Memory B cell (primary cell): ENCODE measurements at regions not wholly inside any gene's neighbourhood (a gene's known extent, or its start where the extent isn't known, plus 50 kb on each side); places are given as distances from the start of the nearest gene placed in this dataset.
"Not testable (repeated sequence)": the region's sequence is repeated elsewhere in the genome, so short reads cannot be mapped to it uniquely, and the experiment has no call there.

Experiments used
- ATAC-seq: fragments of 150-1000 bp; cut with Tn5 transposase; 2 replicates; pipeline ENCODE4 v1.10.0; 2021; ENCODE audit warnings: low read depth, mild to moderate bottlenecking, moderate library complexity
- DNase-seq, 2 donors: peaks; one replicate each; pipeline ENCODE4 v3.0.0; 2022; ENCODE audit warnings: low spot score in 2 of 2
- H3K27ac Mint-ChIP-seq: one replicate; pipeline ENCODE4 v1.8.0; 2022; ENCODE audit warnings: mild to moderate bottlenecking, moderate library complexity, mixed read lengths
- H3K27me3 Mint-ChIP-seq: one replicate; pipeline ENCODE4 v1.8.0; 2022; ENCODE audit warnings: mixed read lengths
- H3K36me3 Mint-ChIP-seq: one replicate; pipeline ENCODE4 v1.8.0; 2022; ENCODE audit warnings: mild to moderate bottlenecking, mixed read lengths
- H3K4me1 Mint-ChIP-seq: one replicate; pipeline ENCODE4 v1.8.0; 2022; ENCODE audit warnings: mixed read lengths
- H3K4me3 Mint-ChIP-seq: one replicate; pipeline ENCODE4 v1.8.0; 2022; ENCODE audit warnings: mild to moderate bottlenecking, moderate library complexity, mixed read lengths
- H3K9me3 Mint-ChIP-seq: one replicate; pipeline ENCODE4 v1.8.0; 2022; ENCODE audit warnings: mixed read lengths

DNA sequence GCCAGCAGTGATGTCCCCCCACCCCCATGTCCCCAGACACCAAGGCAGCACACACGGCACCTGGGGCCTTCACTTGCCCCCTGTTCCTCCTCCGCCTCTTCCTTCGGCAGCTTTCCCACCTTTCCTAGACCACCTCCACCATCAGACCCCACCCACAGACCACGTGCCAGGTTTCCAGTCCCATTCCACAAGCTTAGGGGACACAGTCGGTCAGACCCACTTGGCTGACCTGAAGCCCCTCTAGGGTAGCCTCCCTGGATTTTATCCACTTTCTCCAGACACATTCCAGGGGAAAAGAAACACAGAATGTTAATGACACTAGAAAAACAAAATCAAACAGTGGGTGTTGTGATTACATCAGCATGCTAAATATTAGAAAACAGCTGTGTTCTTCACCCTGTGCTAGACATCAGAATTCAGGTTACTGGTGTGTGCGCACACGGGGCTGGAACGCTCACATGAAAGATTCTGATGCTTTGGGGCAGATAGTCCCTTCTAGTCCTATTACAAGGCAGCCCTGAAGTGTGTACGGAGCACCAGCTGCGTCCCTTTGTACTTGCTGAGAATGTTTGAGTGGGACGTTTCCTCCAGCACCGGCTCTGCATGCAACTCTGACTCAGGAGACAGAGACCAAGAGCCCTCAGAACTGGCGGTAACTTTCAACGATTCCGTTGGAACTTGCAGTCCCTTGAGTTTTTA lies 75.5 kb upstream of the PPP2R2D start:
- no peaks in the 10 kb centered on the region for H3K4me1 Mint-ChIP-seq
- no peak for DNase-seq
- H3K27ac Mint-ChIP-seq = no peak overlapping the region
- H3K36me3 Mint-ChIP-seq = no peaks in the 10 kb centered on the region
- peaks cover 4% of the 10 kb centered on the region for H3K27me3 Mint-ChIP-seq
- peaks cover 4% of the 10 kb centered on the region for H3K9me3 Mint-ChIP-seq
- ATAC-seq = no peak
- H3K4me3 Mint-ChIP-seq = no peak overlapping the region

DNA sequence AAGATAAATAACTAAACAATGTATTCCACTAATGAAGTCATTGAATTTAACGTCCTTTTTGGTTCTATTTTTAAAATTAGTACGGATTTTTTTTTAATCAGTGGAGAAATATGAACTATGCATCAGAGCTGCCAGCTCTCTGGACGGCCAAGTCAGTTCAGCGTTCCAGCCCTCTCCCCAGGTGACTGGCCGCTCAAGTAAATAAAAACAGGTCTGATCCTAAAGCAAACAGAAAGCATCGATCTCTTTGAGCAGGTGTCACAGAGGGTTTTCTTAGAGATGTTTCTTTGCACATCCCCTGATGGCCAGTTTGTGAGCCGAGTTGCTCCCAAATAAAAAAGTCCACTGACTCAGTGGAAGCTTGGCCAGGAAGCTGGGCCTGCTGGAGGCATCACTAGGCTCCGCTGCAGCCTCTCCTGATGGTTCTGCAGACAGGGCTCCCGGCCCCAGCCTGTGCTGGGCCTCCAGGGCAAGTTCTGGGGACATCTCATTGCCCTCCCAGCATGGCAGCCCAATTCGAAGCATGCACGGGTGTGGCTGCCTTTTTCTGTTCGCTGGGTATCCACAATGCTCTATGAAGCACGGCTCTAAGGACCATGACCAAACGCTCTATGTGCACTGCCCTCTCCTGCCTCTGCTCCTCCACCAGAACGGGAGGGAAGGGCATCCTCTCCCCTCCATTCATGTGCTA lies 74.7 kb upstream of the PPP2R2D start:
- ATAC-seq (no peak), DNase-seq (no peak)
- Mint-ChIP-seq H3K4me1 (no peaks in the 10 kb centered on the region), H3K4me3 (no peak overlapping the region), H3K27ac (no peak overlapping the region), H3K9me3 (peaks cover 4% of the 10 kb centered on the region), H3K36me3 (no peaks in the 10 kb centered on the region), H3K27me3 (peaks cover 4% of the 10 kb centered on the region)

DNA sequence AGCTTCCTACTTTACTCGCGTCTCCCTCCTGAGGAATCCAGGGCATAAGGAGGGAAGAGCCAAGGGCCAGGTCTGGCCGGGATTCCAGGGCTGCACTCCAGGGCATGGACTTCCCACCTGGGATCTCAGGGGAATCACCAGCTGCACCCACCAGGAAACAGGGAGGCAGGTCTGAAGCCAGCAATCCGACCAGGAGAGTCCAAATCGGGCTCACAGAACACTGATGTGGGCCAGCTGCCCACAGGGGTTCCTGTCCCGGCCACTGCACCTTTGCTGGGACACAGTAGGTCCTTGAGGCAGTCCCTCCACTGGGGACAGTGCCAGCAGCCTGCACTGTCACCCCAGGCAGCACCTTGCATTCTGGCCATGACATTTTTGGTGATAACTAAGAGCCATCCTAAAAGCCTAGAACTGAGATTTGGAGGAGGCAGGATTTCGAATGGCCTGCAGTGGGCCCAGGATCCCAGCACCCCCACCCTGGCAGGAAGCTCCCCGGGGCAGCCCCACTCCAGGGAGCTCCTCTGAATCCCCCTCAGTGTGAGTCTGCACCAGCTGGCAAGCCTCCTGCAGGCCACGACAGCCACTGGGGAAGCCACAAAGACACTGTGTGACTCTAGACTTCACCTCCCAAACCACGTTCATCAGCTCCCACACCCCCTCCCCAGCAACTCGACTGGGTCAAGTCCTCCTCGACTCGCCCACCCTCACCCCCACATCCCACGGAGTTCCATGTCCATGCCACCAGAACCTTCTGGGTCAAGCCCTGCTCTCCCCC lies 71.5 kb upstream of the PPP2R2D start:
- no peaks in the 10 kb centered on the region for H3K4me1 Mint-ChIP-seq
- no peak for ATAC-seq

DNA sequence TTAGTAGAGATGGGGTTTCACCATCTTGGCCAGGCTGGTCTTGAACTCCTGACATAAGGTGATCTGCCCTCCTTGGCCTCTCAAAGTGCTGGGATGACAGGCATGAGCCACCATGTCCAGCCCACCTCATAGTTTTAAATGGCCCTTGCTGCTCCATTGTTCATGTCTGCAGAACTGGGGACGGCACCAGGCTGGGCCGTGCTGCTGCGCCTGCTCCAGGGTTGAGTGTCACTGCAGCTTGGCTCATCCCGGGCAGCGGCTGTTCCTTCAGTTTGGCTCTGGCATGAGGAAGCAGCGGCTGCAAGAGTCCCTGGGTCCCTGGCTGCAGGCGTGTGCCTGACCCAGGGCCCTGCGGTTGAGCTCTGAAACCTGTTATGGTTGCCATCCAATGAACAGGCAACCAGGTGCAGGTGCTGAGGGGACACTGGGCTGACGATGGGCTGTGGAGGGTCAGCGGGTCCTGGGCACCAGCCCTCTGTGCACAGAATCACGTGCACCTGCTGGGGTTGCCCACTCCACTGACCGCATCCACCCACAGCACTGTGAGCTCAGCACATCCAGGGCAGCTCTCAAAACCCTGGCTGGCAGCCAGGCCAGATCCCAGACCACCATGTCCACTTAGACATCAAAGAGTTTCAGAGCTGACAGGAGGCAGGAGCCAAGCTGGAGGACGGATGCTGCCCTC lies 70.2 kb upstream of the PPP2R2D start:
- DNase-seq (no peak), ATAC-seq (no peak)
- Mint-ChIP-seq H3K36me3 (no peaks in the 10 kb centered on the region), H3K27ac (no peak overlapping the region), H3K4me1 (no peaks in the 10 kb centered on the region), H3K4me3 (no peak overlapping the region), H3K27me3 (peaks cover 10% of the 10 kb centered on the region), H3K9me3 (peaks cover 4% of the 10 kb centered on the region)

More for the DNA sequence above, 71.5 kb upstream of the PPP2R2D start:
- DNase-seq = no peak
- H3K36me3 Mint-ChIP-seq = no peaks in the 10 kb centered on the region
- peaks cover 4% of the 10 kb centered on the region for H3K9me3 Mint-ChIP-seq
- no peak overlapping the region for H3K27ac Mint-ChIP-seq
- peaks cover 10% of the 10 kb centered on the region for H3K27me3 Mint-ChIP-seq
- H3K4me3 Mint-ChIP-seq = no peak overlapping the region

DNA sequence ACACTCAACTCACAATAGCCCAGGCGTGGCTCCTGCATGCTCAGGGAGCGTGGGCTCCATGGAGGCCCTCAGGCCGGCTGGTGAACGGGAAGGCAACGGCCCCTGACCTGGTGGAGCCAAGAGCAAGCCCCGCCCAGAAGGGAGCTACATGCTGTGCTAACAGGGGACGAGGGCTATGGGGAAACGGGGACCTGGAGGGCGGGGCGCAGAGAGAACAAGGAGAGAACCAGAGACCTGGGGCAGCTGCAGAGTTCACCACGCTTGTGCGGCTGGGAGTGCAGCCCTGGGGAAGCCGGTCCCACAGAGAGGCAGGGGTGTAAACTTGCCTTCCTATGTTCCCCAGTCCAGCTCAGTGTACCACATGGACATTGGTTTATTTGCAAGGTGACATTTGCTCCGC lies 69.2 kb upstream of the PPP2R2D start:
- Mint-ChIP-seq H3K9me3 (peaks cover 4% of the 10 kb centered on the region), H3K36me3 (no peaks in the 10 kb centered on the region), H3K4me1 (no peaks in the 10 kb centered on the region), H3K27ac (no peak overlapping the region), H3K4me3 (no peak overlapping the region), H3K27me3 (peaks cover 10% of the 10 kb centered on the region)
- DNase-seq (no peak), ATAC-seq (no peak)

DNA sequence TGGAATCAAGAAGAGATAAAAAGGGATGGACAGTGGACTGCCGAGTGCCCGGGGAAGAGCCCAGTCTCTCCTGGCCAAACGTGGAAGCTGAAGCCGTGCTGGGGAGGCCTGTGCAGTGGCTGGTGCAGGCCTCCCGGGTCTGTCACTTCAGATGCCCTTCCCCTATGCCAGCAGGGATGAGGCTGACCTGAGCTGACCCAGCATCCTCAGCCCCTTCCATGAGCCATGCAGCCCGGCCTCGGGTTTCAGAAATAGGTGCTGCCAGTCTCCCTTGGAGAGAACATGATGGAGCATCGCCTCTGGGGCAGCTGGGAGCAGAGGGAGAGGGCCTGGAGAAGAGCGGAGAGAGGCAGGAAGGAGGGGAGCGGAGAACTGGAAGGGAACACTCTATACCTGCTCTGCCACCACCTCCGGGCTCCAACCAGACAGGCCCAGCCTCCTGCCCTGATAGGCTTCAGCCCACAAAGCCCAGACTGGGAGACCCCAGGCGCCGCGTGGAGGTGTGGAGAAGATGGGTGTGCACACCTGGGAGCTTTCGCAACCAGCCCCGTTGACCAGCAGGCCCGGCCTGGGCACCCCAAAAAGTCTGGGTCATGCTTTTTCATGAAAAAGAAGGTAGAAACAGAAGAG lies 68.6 kb upstream of the PPP2R2D start:
- no peaks in the 10 kb centered on the region for H3K4me1 Mint-ChIP-seq
- no peak overlapping the region for H3K27ac Mint-ChIP-seq
- H3K9me3 Mint-ChIP-seq = peaks cover 4% of the 10 kb centered on the region
- H3K27me3 Mint-ChIP-seq = peaks cover 10% of the 10 kb centered on the region
- DNase-seq = no peak
- H3K36me3 Mint-ChIP-seq = no peaks in the 10 kb centered on the region
- no peak overlapping the region for H3K4me3 Mint-ChIP-seq
- ATAC-seq = no peak

DNA sequence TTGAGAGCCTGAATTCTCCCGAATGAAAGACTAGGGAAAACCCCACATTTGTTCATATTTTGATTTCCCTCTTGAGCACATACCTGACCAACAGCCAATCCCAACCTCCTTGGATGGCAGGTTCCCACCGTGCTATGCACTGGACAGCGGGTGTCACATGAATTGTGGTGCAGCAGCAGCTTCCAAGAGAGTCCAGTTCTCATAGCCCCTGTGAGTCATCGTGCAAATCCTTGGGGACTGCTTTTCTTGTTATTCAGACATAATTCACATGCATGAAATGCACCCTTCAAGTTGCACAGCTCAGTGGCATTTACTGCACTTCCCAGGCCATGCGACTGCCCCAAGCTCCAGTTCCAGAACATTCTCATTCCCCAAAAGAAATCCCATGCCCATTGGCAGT lies 67.8 kb upstream of the PPP2R2D start:
- no peaks in the 10 kb centered on the region for H3K36me3 Mint-ChIP-seq
- no peak for ATAC-seq

DNA sequence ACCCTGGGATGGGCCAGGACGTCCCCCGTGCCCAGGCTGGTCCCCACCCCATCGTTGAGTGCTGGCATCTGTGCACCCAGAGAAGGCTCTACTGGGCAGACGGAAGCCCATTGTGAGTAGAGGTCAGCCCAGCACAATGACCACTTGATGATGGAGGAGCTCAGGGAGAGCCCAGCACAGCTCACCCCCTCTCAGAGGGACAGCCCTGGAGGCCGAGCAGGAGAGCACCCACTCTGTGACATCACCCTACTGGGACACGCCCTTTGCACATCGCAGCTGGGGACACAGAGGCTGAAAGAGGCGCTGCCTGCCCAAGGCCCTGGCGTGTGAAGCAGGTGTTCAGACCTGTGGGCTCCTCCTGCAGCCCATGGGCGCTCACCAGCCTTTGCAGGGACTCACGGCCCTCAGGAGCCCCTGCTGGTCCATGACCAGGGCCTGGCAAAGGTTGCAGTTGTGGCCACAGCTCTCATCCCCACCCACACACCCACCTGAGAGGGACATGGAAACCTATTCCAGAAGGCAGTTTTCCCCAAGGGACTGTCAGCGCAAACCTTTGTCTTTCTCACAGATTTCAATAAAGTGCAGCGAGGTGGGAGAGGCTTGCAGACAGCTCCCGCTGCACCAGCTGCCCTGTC lies 67.2 kb upstream of the PPP2R2D start:
- Mint-ChIP-seq H3K36me3 (no peaks in the 10 kb centered on the region), H3K27ac (no peak overlapping the region), H3K4me3 (no peak overlapping the region), H3K4me1 (no peaks in the 10 kb centered on the region), H3K27me3 (peaks cover 10% of the 10 kb centered on the region), H3K9me3 (no peaks in the 10 kb centered on the region)
- no peak for DNase-seq
- ATAC-seq = no peak

More for the DNA sequence above, 67.8 kb upstream of the PPP2R2D start:
- Mint-ChIP-seq H3K27me3 (peaks cover 10% of the 10 kb centered on the region), H3K9me3 (no peaks in the 10 kb centered on the region), H3K27ac (no peak overlapping the region), H3K4me3 (no peak overlapping the region), H3K4me1 (no peaks in the 10 kb centered on the region)
- no peak for DNase-seq

DNA sequence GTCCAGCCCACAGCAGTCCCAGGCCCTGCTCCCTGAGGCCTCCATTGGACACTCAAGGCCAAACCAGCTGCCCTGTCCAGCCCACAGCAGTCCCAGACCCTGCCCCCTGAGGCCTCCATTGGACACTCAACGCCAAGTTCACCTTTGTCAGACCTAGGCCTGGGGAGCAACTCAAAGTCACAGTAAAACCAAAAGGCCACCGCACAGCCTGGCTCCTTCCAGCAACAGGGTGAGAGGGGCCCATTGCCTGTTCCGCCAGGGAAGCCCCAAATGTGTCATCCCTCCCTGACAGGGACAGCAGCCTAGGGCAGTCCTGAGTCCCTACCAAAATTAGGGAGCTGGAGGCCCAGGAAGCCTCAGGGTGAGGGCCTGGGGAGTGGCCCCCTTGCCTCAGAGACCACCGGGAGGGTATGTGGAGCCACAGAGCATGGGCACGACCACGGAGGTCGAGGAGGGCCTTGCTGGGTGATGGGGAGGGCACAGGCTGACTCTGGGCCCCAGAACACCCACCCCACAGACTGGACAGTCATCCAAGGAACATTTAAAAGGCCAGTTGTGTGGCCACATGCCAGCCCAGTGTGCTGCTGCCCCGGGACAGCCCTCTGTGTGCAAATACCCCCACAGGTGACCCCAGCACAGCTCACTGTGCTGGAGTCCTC lies 66.5 kb upstream of the PPP2R2D start:
- peaks cover 10% of the 10 kb centered on the region for H3K27me3 Mint-ChIP-seq
- ATAC-seq (no peak), DNase-seq (no peak)
- no peak overlapping the region for H3K4me3 Mint-ChIP-seq
- no peak overlapping the region for H3K27ac Mint-ChIP-seq
- H3K36me3 Mint-ChIP-seq = no peaks in the 10 kb centered on the region
- no peaks in the 10 kb centered on the region for H3K9me3 Mint-ChIP-seq
- no peaks in the 10 kb centered on the region for H3K4me1 Mint-ChIP-seq

DNA sequence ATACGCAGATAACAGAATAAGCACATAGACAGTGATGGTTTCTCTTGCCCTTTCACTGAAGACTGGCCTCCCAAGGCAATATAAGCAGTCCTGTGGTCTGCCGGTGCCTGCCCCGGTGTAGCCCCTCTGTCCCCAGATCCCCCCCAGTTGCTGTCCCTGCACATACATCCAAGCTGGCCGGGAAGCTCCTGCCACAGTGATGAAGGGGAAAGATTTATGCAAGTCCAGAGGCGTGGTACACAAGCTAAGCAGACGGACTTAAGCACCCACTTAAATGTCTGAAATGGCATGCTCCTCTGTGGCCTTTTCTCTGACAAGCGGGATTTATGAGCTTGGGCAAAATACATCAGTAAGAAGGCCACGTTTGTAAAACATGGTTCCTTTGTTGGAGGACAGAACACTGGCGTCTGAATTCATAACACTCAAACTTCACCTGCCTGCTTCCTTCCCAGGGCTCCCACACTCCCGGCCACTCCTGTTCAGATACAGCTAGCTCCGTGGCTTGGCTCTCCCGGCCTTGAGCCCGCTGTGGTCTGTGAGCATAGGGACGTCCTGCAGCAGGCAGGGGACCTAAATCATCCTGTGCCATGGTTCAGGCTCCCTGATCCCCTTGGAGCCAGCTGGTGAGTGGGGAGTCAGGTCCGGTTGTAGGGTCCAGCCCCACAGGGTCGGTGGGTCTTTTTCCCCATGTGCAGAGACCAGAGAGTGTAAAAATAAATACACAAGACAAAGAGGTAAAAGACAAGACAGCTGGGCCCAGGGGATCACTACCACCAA lies 61.7 kb upstream of the PPP2R2D start:
- Mint-ChIP-seq H3K9me3 (no peaks in the 10 kb centered on the region), H3K4me3 (no peak overlapping the region)

DNA sequence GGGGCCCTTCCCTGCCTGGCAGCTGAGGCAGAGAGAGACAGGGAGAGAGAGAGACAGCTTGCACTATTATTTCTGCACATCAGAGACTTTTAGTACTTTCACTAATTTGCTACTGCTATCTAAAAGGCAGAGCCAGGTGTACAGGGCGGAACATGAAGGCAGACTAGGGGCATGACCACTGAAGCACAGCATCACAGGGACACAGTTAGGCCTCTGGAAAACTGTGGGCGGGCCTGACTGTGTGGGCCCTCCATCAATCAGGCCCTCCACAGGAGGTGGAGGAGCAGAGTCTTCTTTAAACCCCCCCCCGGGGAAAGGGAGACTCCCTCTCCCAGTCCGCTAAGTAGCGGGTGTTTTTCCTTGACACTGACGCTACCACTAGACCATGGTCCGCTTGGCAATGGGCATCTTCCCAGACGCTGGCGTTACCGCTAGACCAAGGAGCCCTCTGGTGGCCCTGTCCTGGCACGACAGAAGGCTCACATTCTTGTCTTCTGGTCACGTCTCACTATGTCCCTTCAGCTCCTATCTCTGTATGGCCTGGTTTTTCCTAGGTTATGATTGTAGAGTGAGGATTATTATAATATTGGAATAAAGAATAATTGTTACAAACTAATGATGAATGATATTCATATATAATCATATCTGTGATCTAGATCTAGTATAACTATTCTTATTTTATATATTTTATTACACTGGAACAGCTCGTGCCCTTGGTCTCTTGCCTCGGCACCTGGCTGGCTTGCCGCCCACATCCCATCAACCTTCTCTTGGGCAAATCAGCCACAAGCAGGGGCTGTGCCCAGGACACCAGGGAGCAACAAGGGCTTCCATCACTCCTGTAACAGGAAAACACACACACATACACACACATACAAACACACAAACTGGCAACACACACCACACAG lies 60.7 kb upstream of the PPP2R2D start:
- not testable (repeated sequence) for H3K4me3 Mint-ChIP-seq, H3K9me3 Mint-ChIP-seq, DNase-seq, H3K27me3 Mint-ChIP-seq, H3K27ac Mint-ChIP-seq, ATAC-seq, H3K36me3 Mint-ChIP-seq, H3K4me1 Mint-ChIP-seq

More for the DNA sequence above, 61.7 kb upstream of the PPP2R2D start:
- H3K27ac Mint-ChIP-seq = no peak overlapping the region
- ATAC-seq (no peak), DNase-seq (no peak)
- H3K4me1 Mint-ChIP-seq = no peaks in the 10 kb centered on the region
- no peaks in the 10 kb centered on the region for H3K27me3 Mint-ChIP-seq
- no peaks in the 10 kb centered on the region for H3K36me3 Mint-ChIP-seq

DNA sequence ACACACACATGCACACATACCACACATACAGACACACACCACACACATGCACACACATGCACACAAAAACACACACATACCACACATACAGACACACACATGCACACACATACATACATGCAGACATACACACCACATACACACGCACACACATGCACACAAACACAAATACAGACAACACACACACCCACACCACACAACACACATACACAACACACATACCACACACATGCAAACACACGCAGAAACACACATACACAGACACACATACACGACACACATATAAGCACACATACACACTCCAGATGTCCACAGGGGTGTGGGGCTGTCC lies 60.1 kb upstream of the PPP2R2D start:
- Mint-ChIP-seq H3K4me1 (no peaks in the 10 kb centered on the region), H3K27ac (no peak overlapping the region), H3K4me3 (no peak overlapping the region), H3K27me3 (no peaks in the 10 kb centered on the region), H3K36me3 (no peaks in the 10 kb centered on the region), H3K9me3 (no peaks in the 10 kb centered on the region)
- DNase-seq = no peak
- ATAC-seq = no peak
